Ovary (tissue), 3 donors: ENCODE measurements at regions not wholly inside any gene's neighbourhood (a gene's known extent, or its start where the extent isn't known, plus 50 kb on each side); places are given as distances from the start of the nearest gene placed in this dataset.

Source experiments
- CTCF ChIP-seq, 3 donors: fragments of 450-650 bp in 2 of 3; fragments of 200-600 bp in 1 of 3; IDR thresholded peaks; one replicate each; pipeline versions ENCODE4 v1.5.1 to v1.8.0; 2016 to 2022; ENCODE audit warnings: antibody characterized with exemption in 3 of 3, mild to moderate bottlenecking in 1 of 3
- EP300 ChIP-seq: sonication (generic); formaldehyde crosslinking; IDR thresholded peaks from one replicate; pipeline ENCODE4 v1.6.1; 2017; ENCODE audit warnings: antibody characterized with exemption
- POLR2A ChIP-seq: fragments of 450-650 bp; IDR thresholded peaks from one replicate; pipeline ENCODE4 v1.6.1; 2017; ENCODE audit warnings: antibody characterized with exemption, mild to moderate bottlenecking, moderate library complexity
- donor health status: DM: no; HTN: no; CAD: no.

GRCh38 chr20:22315771-22316170 lies 268.6 kb downstream of the FOXA2 start:
- TF ChIP-seq POLR2A, result no peak
- no peak for TF ChIP-seq CTCF (IDR thresholded peaks at IDR 0.05)
- no peak for TF ChIP-seq EP300
